ENCODE measurements at regions not wholly inside any gene's neighbourhood (a gene's known extent, or its start where the extent isn't known, plus 50 kb on each side); places are given as distances from the start of the nearest gene placed in this dataset.

- BruUV-seq (replicated peaks) = no TSS peak
- Histone ChIP-seq H3K27ac (ENCODE audit: low read depth, low read length, poor library complexity, severe bottlenecking) (no peak overlapping the region), H3K4me1 (ENCODE audit: insufficient read depth, low read length, poor library complexity, severe bottlenecking) (no peaks in the 10 kb centered on the region), H3K4me3 (ENCODE audit: low read depth, low read length, poor library complexity, severe bottlenecking) (no peak overlapping the region), H3K36me3 (ENCODE audit: insufficient read depth, low read length, poor library complexity, severe bottlenecking) (no peaks in the 10 kb centered on the region), H3K9me3 (ENCODE audit: low read depth, low read length, poor library complexity, severe bottlenecking) (no peaks in the 10 kb centered on the region), H3K27me3 (replicated peaks; ENCODE audit: insufficient read depth, low read depth, low read length, poor library complexity) (no peaks in the 10 kb centered on the region)
- no peak for DNase-seq (ENCODE audit: low spot score)
- TF ChIP-seq, protein P1, sequence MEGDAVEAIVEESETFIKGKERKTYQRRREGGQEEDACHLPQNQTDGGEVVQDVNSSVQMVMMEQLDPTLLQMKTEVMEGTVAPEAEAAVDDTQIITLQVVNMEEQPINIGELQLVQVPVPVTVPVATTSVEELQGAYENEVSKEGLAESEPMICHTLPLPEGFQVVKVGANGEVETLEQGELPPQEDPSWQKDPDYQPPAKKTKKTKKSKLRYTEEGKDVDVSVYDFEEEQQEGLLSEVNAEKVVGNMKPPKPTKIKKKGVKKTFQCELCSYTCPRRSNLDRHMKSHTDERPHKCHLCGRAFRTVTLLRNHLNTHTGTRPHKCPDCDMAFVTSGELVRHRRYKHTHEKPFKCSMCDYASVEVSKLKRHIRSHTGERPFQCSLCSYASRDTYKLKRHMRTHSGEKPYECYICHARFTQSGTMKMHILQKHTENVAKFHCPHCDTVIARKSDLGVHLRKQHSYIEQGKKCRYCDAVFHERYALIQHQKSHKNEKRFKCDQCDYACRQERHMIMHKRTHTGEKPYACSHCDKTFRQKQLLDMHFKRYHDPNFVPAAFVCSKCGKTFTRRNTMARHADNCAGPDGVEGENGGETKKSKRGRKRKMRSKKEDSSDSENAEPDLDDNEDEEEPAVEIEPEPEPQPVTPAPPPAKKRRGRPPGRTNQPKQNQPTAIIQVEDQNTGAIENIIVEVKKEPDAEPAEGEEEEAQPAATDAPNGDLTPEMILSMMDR (conservative IDR thresholded peaks at IDR 0.05; ENCODE audit: low read depth, low read length) = no peak
- no peak for TF ChIP-seq EZH2 (IDR thresholded peaks at IDR 0.05; ENCODE audit: borderline replicate concordance, low read depth, low read length, poor library complexity, severe bottlenecking)
- ChIA-PET CTCF (no interaction called here), POLR2A (ENCODE audit: low non-redundant PET) (no interaction called here)
- intact Hi-C loops (cut with micrococcal nuclease; ENCODE audit: unreplicated experiment) = no loop called here
Measured at GRCh38 chr13:53545340-53545941, 516.8 kb downstream of the OLFM4 start.

- intact Hi-C loops (cut with micrococcal nuclease; ENCODE audit: unreplicated experiment) = no loop called here
Measured at GRCh38 chr13:53560556-53560955, 531.9 kb downstream of the OLFM4 start.

GRCh38 chr13:53562419-53562818, 533.8 kb downstream of the OLFM4 start:
- intact Hi-C loops (cut with micrococcal nuclease; ENCODE audit: unreplicated experiment) = no loop called here
- H3K9me3 ChIP-seq (ENCODE audit: low read depth, low read length, poor library complexity, severe bottlenecking) = no peaks in the 10 kb centered on the region
- no peaks in the 10 kb centered on the region for H3K4me1 ChIP-seq (ENCODE audit: insufficient read depth, low read length, poor library complexity, severe bottlenecking)
- no TSS peak for BruUV-seq (replicated peaks)
- no peaks in the 10 kb centered on the region for H3K36me3 ChIP-seq (ENCODE audit: insufficient read depth, low read length, poor library complexity, severe bottlenecking)
- H3K27me3 ChIP-seq (replicated peaks; ENCODE audit: insufficient read depth, low read depth, low read length, poor library complexity) = no peaks in the 10 kb centered on the region
- ChIA-PET POLR2A (ENCODE audit: low non-redundant PET) (no interaction called here), CTCF (no interaction called here)
- TF ChIP-seq, protein P1 (conservative IDR thresholded peaks at IDR 0.05; ENCODE audit: low read depth, low read length) = no peak
- TF ChIP-seq EZH2 (IDR thresholded peaks at IDR 0.05; ENCODE audit: borderline replicate concordance, low read depth, low read length, poor library complexity, severe bottlenecking) = no peak
- no peak overlapping the region for H3K4me3 ChIP-seq (ENCODE audit: low read depth, low read length, poor library complexity, severe bottlenecking)
- no peak for DNase-seq (ENCODE audit: low spot score)
- no peak overlapping the region for H3K27ac ChIP-seq (ENCODE audit: low read depth, low read length, poor library complexity, severe bottlenecking)

More at GRCh38 chr13:53560556-53560955, 531.9 kb downstream of the OLFM4 start:
- no peak overlapping the region for H3K4me3 ChIP-seq (ENCODE audit: low read depth, low read length, poor library complexity, severe bottlenecking)
- no peaks in the 10 kb centered on the region for H3K36me3 ChIP-seq (ENCODE audit: insufficient read depth, low read length, poor library complexity, severe bottlenecking)
- H3K9me3 ChIP-seq (ENCODE audit: low read depth, low read length, poor library complexity, severe bottlenecking) = no peaks in the 10 kb centered on the region
- DNase-seq (ENCODE audit: low spot score) = no peak
- CTCF ChIA-PET = no interaction called here
- no peak overlapping the region for H3K27ac ChIP-seq (ENCODE audit: low read depth, low read length, poor library complexity, severe bottlenecking)
- no peaks in the 10 kb centered on the region for H3K27me3 ChIP-seq (replicated peaks; ENCODE audit: insufficient read depth, low read depth, low read length, poor library complexity)
- no peaks in the 10 kb centered on the region for H3K4me1 ChIP-seq (ENCODE audit: insufficient read depth, low read length, poor library complexity, severe bottlenecking)
- POLR2A ChIA-PET (ENCODE audit: low non-redundant PET) = no interaction called here
- no peak for TF ChIP-seq EZH2 (IDR thresholded peaks at IDR 0.05; ENCODE audit: borderline replicate concordance, low read depth, low read length, poor library complexity, severe bottlenecking)
- TF ChIP-seq, protein P1 (conservative IDR thresholded peaks at IDR 0.05; ENCODE audit: low read depth, low read length) = no peak
- no TSS peak for BruUV-seq (replicated peaks)

Data from A673 (cell line).